Transverse colon (tissue), 4 donors: ENCODE measurements at regions not wholly inside any gene's neighbourhood (a gene's known extent, or its start where the extent isn't known, plus 50 kb on each side); places are given as distances from the start of the nearest gene placed in this dataset.

ENCODE experiments used
- DNase-seq: peaks from one replicate; pipeline ENCODE4 v3.0.0-alpha.2; 2019
- H3K27ac ChIP-seq, 4 donors: fragments of 200-600 bp; sonication (generic); 2 replicates each; pipeline ENCODE4 v1.5.1; 2016 to 2018; ENCODE audit warnings: inconsistent platforms in 4 of 4
- H3K27me3 ChIP-seq: fragments of 200-600 bp; sonication (generic); 2 replicates; pipeline ENCODE4 v1.5.1; 2017; ENCODE audit warnings: inconsistent platforms
- H3K36me3 ChIP-seq, 4 donors: fragments of 200-600 bp; sonication (generic); 2 replicates each; pipeline ENCODE4 v1.5.1; 2017 to 2019; ENCODE audit warnings: inconsistent platforms in 4 of 4
- H3K4me1 ChIP-seq, 4 donors: fragments of 200-600 bp; sonication (generic); 2 replicates each; pipeline ENCODE4 v1.5.1; 2017 to 2020; ENCODE audit warnings: inconsistent platforms in 4 of 4
- H3K4me3 ChIP-seq, 4 donors: fragments of 200-600 bp; sonication (generic); 1 replicate in 1 of 4; 2 replicates in 3 of 4; pipeline versions ENCODE4 v1.5.1 to v1.6.1; 2017 to 2019; ENCODE audit warnings: inconsistent platforms in 4 of 4
- H3K9me3 ChIP-seq, 2 donors: fragments of 200-600 bp; sonication (generic); 2 replicates each; pipeline ENCODE4 v1.5.1; 2017 to 2019; ENCODE audit warnings: inconsistent platforms in 2 of 2
- CTCF ChIP-seq, 5 experiments: fragments of 200-600 bp in 3 of 5; fragments of 450-650 bp in 2 of 5; sonication (generic) in 3 of 5; IDR thresholded peaks; 1 replicate in 2 of 5; 2 replicates in 3 of 5; pipeline ENCODE4 v1.5.1; 2016 to 2017; ENCODE audit warnings: antibody characterized with exemption in 5 of 5, inconsistent platforms in 3 of 5, mild to moderate bottlenecking in 2 of 5, moderate library complexity in 1 of 5
- EP300 ChIP-seq: sonication (generic); formaldehyde crosslinking; IDR thresholded peaks from one replicate; pipeline ENCODE4 v1.6.1; 2017; ENCODE audit warnings: antibody characterized with exemption, low read depth
- POLR2A ChIP-seq: fragments of 450-650 bp; IDR thresholded peaks from one replicate; pipeline ENCODE4 v1.6.1; 2016; ENCODE audit warnings: antibody characterized with exemption, mild to moderate bottlenecking, moderate library complexity
- POLR2AphosphoS5 ChIP-seq, 3 donors: sonication (generic); formaldehyde crosslinking; IDR thresholded peaks; one replicate each; pipeline ENCODE4 v1.6.1; 2016; ENCODE audit warnings: antibody characterized with exemption in 3 of 3
- WGBS, 2 donors: methylation state at CpG; one replicate each; pipeline ENCODE4 v1.1.5; 2018; ENCODE audit warnings: low coverage in 1 of 2; 5-methylcytosine and 5-hydroxymethylcytosine counted together
- in situ Hi-C, 4 donors: fragments of 200-750 bp; cut with MboI; loops; one replicate each; pipeline versions ENCODE4 v1.15.0 to v1.15.1; 2017; ENCODE audit warnings: low sequenced_read_pairs in 3 of 4, low pct_ligation_motif_present in 1 of 4, low pct_unique_long_range_greater_than_20kb in 1 of 4
- intact Hi-C: fragments of 100-400 bp; cut with DNase I; formaldehyde crosslinking; loops from one replicate; pipeline ENCODE4 v1.15.1; 2023; ENCODE audit warnings: low total_unique reads

GRCh38 chr4:55237839-55238238, 108.2 kb upstream of the SRD5A3 start:
- Histone ChIP-seq H3K4me3 (no peak overlapping the region), H3K27me3 (no peaks in the 10 kb centered on the region), H3K36me3 (no peaks in the 10 kb centered on the region), H3K9me3 (peaks cover 6 to 9% of the 10 kb centered on the region in 2 donors), H3K27ac (no peak overlapping the region), H3K4me1 (no peaks in the 10 kb centered on the region)
- intact Hi-C loops (no loop called here), in situ Hi-C loops (no loop called here)
- no peak for TF ChIP-seq POLR2AphosphoS5 (IDR thresholded peaks at IDR 0.05)
- no peak for TF ChIP-seq CTCF (IDR thresholded peaks at IDR 0.05)
- no peak for TF ChIP-seq EP300
- TF ChIP-seq POLR2A = no peak
- no peak for DNase-seq
- WGBS, 2 donors = 64 to 73% methylated on average over 2 of the region's 2 CpGs

DNA sequence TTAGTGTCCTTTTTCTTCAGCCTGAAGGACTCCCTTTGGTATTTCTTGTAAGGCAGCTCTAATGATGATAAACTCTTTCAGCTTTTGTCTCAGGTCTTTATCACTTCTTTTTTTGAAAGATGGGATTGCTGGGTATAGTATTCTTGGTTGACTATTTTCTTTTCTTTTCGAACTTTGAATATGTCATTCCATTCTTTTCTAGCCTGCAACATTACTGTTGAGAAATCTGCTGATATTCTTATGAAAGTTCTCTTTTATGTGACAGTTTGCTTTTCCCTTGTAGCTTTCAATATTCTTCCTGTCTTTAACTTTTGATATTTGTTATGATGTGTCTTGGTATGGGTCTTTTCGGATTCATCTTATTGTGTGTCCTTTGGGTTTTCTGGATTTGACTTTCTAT, 107.6 kb upstream of the SRD5A3 start:
- no peak for DNase-seq
- no peak for TF ChIP-seq POLR2AphosphoS5 (IDR thresholded peaks at IDR 0.05)
- TF ChIP-seq POLR2A = no peak
- no peak for TF ChIP-seq CTCF (IDR thresholded peaks at IDR 0.05)
- TF ChIP-seq EP300 = no peak
- no peaks in the 10 kb centered on the region for H3K27me3 ChIP-seq
- H3K4me1 ChIP-seq = no peaks in the 10 kb centered on the region
- H3K27ac ChIP-seq = no peak overlapping the region
- in situ Hi-C loops = no loop called here
- intact Hi-C loops = no loop called here
- no peak overlapping the region for H3K4me3 ChIP-seq
- WGBS, 2 donors = 73 to 100% methylated on average over 1 to 2 of the region's 2 CpGs
- H3K9me3 ChIP-seq = peaks cover 6 to 9% of the 10 kb centered on the region in 2 donors
- H3K36me3 ChIP-seq = no peaks in the 10 kb centered on the region

DNA sequence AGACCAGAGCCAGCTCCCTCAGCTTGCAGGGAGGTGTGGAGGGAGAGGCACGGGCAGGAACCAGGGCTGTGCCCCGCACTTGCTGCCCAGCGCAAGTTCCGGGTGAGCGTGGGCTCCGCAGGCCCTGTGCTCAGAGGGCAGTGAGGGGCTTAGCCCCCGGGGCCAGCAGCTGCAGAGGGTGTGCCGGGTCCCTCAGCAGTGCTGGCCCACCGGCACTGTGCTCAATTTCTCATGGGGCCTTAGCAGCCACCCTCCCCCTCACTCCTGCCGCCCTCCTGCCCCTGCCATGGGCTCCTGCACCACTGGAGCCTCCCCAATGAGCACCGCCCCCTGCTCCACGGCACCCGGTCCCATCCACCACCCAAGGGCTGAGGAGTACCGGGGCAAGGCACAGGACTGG, 104.6 kb upstream of the SRD5A3 start:
- intact Hi-C loops = no loop called here
- DNase-seq = no peak
- no peaks in the 10 kb centered on the region for H3K27me3 ChIP-seq
- no peak overlapping the region for H3K27ac ChIP-seq
- peaks cover 6 to 9% of the 10 kb centered on the region in 2 donors for H3K9me3 ChIP-seq
- H3K4me3 ChIP-seq = no peak overlapping the region
- H3K4me1 ChIP-seq = no peaks in the 10 kb centered on the region
- no peaks in the 10 kb centered on the region for H3K36me3 ChIP-seq
- in situ Hi-C loops = no loop called here
- TF ChIP-seq CTCF (IDR thresholded peaks at IDR 0.05) (no peak), EP300 (no peak), POLR2A (no peak), POLR2AphosphoS5 (IDR thresholded peaks at IDR 0.05) (no peak)
- 73% methylated on average over 14 of the region's 14 CpGs; no CpG with 5 or more reads in 1 of the 2 donors for WGBS, 2 donors

DNA sequence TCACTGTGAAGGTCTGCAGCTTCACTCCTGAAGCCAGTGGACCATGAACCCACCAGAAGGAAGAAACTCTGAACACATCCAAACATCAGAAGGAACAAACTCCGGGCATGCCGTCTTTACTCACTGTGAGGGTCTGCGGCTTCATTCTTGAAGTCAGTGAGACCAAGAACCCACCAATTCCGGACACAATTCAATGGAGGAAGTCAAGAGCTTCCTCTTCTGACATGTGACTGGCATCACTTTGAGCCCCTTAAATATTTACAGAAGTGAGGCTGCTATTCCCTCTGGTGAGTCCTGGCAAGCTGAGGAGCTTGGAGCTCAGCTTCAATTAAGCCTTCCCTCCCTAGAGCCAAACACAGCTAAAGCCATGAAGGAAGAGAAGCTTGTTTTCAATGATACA, 103.5 kb upstream of the SRD5A3 start:
- intact Hi-C loops = no loop called here
- no peaks in the 10 kb centered on the region for H3K27me3 ChIP-seq
- TF ChIP-seq POLR2A = no peak
- TF ChIP-seq POLR2AphosphoS5 (IDR thresholded peaks at IDR 0.05) = no peak
- peaks cover 6 to 9% of the 10 kb centered on the region in 2 donors for H3K9me3 ChIP-seq
- in situ Hi-C loops = no loop called here
- H3K4me3 ChIP-seq = no peak overlapping the region
- no peak overlapping the region for H3K27ac ChIP-seq
- H3K36me3 ChIP-seq = no peaks in the 10 kb centered on the region
- H3K4me1 ChIP-seq = no peaks in the 10 kb centered on the region
- DNase-seq = no peak
- 65 to 83% methylated on average over 2 to 4 of the region's 4 CpGs for WGBS, 2 donors

- in situ Hi-C loops = no loop called here
- intact Hi-C loops = no loop called here
- TF ChIP-seq CTCF (IDR thresholded peaks at IDR 0.05) = no peak
- TF ChIP-seq POLR2A = no peak
- TF ChIP-seq EP300 = no peak
- TF ChIP-seq POLR2AphosphoS5 (IDR thresholded peaks at IDR 0.05) = no peak
- Histone ChIP-seq H3K27ac (no peak overlapping the region), H3K27me3 (no peaks in the 10 kb centered on the region), H3K9me3 (no peaks in the 10 kb centered on the region), H3K4me3 (no peak overlapping the region), H3K4me1 (no peaks in the 10 kb centered on the region), H3K36me3 (no peaks in the 10 kb centered on the region)
- no peak for DNase-seq
- WGBS, 2 donors = 84 to 85% methylated on average over 3 to 5 of the region's 5 CpGs
These were observed 98.5 kb upstream of the SRD5A3 start for GRCh38 chr4:55247521-55247920.
